Heart left ventricle (tissue), 13 donors: ENCODE measurements at regions not wholly inside any gene's neighbourhood (a gene's known extent, or its start where the extent isn't known, plus 50 kb on each side); places are given as distances from the start of the nearest gene placed in this dataset.

Experiments
- CTCF ChIP-seq, 12 donors: fragments of 200-600 bp; sonication (generic) in 4 of 12; IDR thresholded peaks; one replicate each; pipeline versions ENCODE4 v1.5.0 to v1.8.0; 2018 to 2022; ENCODE audit warnings: antibody characterized with exemption in 12 of 12, mild to moderate bottlenecking in 5 of 12
- POLR2A ChIP-seq, 2 donors: fragments of 450-650 bp; IDR thresholded peaks; one replicate each; pipeline ENCODE4 v1.6.1; 2017; ENCODE audit warnings: antibody characterized with exemption in 2 of 2, mild to moderate bottlenecking in 2 of 2, moderate library complexity in 2 of 2
- donor health status: ischemic (EF 13 %, LVEDD 7.1; RV severe dilation, severe dysfunction).
- donor health status: DM: no; HTN: yes; CAD: no.
- donor health status: DM: no; HTN: no; CAD: no.
- donor health status: ischemic (EF 25% LVEDD 6.9; RV normal size, moderate dysfunction).
- donor health status: ischemic (EF 25% LVEDD 5.7; RV mildly dilated, moderate dysfunction).
- donor health status: ischemic (EF 35%, LVEDD 5.7; RV mildly dilated, moderate dysfunction).
- donor health status: nonischemic (EF 11% LVEDD 7.7; RV severe dilation, severe dysfunction).
- donor health status: DM: yes; HTN: yes; CAD: no.
- donor health status: PGD.
- donor health status: ischemic (EF 29% LVEDD 5.4; RV normal size, mild dysfunction).
- donor health status: nonischemic (EF 23%, LVEDD 6.1; RV moderate dilation, normal function).

GRCh38 chr6:80939480-80939879, 813.0 kb downstream of the TENT5A start:
- no peak for TF ChIP-seq CTCF (IDR thresholded peaks at IDR 0.05)
- TF ChIP-seq POLR2A (IDR thresholded peaks at IDR 0.05): no peak
